Common myeloid progenitor, CD34-positive (primary cell): ENCODE measurements at regions not wholly inside any gene's neighbourhood (a gene's known extent, or its start where the extent isn't known, plus 50 kb on each side); places are given as distances from the start of the nearest gene placed in this dataset.

Source experiments
- CTCF ChIA-PET: fragments of 350-600 bp; sonication (Branson Sonifier 250); formaldehyde crosslinking; loops from one replicate; lab custom pipeline; 2021; ENCODE audit warnings: antibody characterized with exemption; lab: Charles Lee
- POLR2A ChIA-PET: fragments of 350-600 bp; sonication (Branson Sonifier 250); formaldehyde crosslinking; loops from one replicate; lab custom pipeline; 2021; ENCODE audit warnings: antibody characterized with exemption; lab: Charles Lee
- DNase-seq, 3 donors: peaks; one replicate each; pipeline versions ENCODE4 v3.0.0 to v3.0.0-alpha.2; 2013
- H3K27ac ChIP-seq, 2 experiments: 1 replicate in 1 of 2; 2 replicates in 1 of 2; pipeline ENCODE4 v1.7.0; 2013; ENCODE audit warnings: inconsistent platforms in 2 of 2, low read length in 2 of 2, mild to moderate bottlenecking in 2 of 2, low read depth in 1 of 2, moderate library complexity in 1 of 2; ENCODE audit not compliant: severe bottlenecking in 2 of 2, insufficient read depth in 1 of 2, poor library complexity in 1 of 2
- H3K27me3 ChIP-seq, 5 experiments: replicated peaks in 2 of 5; 1 replicate in 3 of 5; 2 replicates in 2 of 5; pipeline versions ENCODE4 v1.6.1 to v1.7.0; 2013; ENCODE audit warnings: low read length in 4 of 5, mild to moderate bottlenecking in 2 of 5, moderate library complexity in 2 of 5, inconsistent platforms in 1 of 5; ENCODE audit not compliant: insufficient read depth in 5 of 5, control insufficient read depth in 4 of 5
- H3K36me3 ChIP-seq, 4 experiments: 1 replicate in 2 of 4; 2 replicates in 2 of 4; pipeline versions ENCODE4 v1.6.1 to v1.7.0; 2013; ENCODE audit warnings: low read length in 3 of 4, control low read depth in 1 of 4, mild to moderate bottlenecking in 1 of 4; ENCODE audit not compliant: control insufficient read depth in 4 of 4, insufficient read depth in 4 of 4
- H3K4me1 ChIP-seq, 4 experiments: 1 replicate in 3 of 4; 2 replicates in 1 of 4; pipeline versions ENCODE4 v1.6.1 to v1.7.1; 2013; ENCODE audit warnings: low read length in 3 of 4, mild to moderate bottlenecking in 3 of 4, control low read depth in 1 of 4, inconsistent platforms in 1 of 4, moderate library complexity in 1 of 4; ENCODE audit not compliant: control insufficient read depth in 4 of 4, insufficient read depth in 4 of 4; ENCODE audit errors: control extremely low read depth in 1 of 4
- H3K4me3 ChIP-seq, 7 experiments: 1 replicate in 4 of 7; 2 replicates in 3 of 7; pipeline versions ENCODE4 v1.5.1 to v1.7.0; 2013; ENCODE audit warnings: mild to moderate bottlenecking in 7 of 7, low read length in 6 of 7, moderate library complexity in 6 of 7, inconsistent platforms in 2 of 7, low read depth in 2 of 7, control low read depth in 1 of 7; ENCODE audit not compliant: insufficient read depth in 4 of 7, control insufficient read depth in 1 of 7; ENCODE audit errors: extremely low read depth in 1 of 7
- H3K9me3 ChIP-seq, 5 experiments: 1 replicate in 4 of 5; 2 replicates in 1 of 5; pipeline versions ENCODE4 v1.6.1 to v1.7.1; 2013; ENCODE audit warnings: low read length in 4 of 5, mild to moderate bottlenecking in 2 of 5, inconsistent platforms in 1 of 5, low read depth in 1 of 5, moderate library complexity in 1 of 5; ENCODE audit not compliant: control insufficient read depth in 4 of 5, insufficient read depth in 2 of 5; ENCODE audit errors: control extremely low read depth in 1 of 5
- WGBS: methylation state at CpG from one replicate; pipeline ENCODE4 v1.1.5; 2013; ENCODE audit not compliant: insufficient coverage; 5-methylcytosine and 5-hydroxymethylcytosine counted together

DNA sequence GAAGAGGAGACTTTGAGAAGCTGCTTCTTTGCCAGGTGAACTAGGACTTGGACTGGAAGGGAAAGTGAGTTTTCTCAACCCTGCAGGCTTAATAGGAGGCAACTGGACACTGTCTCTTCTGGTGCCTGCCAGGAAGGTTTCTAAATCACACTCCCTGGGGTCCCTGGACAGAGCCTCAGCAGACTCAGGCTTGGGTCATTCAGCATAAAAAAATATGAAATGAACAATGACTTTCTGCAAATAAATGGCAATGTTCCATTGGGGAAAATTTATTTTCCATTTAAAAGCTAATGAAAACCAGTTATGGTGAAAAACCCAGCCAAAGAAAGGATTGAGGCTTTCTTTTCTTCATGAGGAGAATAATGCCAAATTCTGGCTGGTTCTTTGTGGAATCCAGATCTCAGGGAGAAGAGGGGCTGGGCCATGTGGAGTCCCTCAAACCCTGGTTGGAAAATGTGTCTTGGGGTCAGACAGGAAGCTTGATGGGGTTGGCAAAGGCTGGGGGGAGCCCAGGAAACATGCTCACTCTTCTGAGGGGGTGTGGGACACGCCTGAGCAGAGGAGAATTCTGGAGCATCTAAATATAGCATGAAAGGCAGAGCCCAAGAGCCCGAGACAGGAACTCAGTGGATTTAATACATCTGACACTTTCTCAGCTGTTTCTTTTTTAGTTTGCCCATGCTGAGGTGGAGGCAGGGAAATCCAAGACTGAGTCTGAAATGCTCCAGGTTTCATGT is 65.2 kb upstream of the EMX2 start:
- Histone ChIP-seq H3K4me3 (no peak overlapping the region), H3K4me1 (no peaks in the 10 kb centered on the region), H3K27ac (no peak overlapping the region), H3K36me3 (no peaks in the 10 kb centered on the region), H3K27me3 (peaks cover 0 to 2% (median 0%) of the 10 kb centered on the region in 5 experiments), H3K9me3 (peaks cover 0 to 2% (median 0%) of the 10 kb centered on the region in 5 experiments)
- 54% methylated on average over 2 of the region's 2 CpGs for WGBS
- no peak for DNase-seq
- CTCF ChIA-PET, result interaction anchor here (0.7 to 1.9 kb wide), 11 partner anchors 10 to 763 kb away, joined by 3 to 8 read pairs (median 3); no protein-coding TSS in a partner anchor
- POLR2A ChIA-PET, result no interaction called here

DNA sequence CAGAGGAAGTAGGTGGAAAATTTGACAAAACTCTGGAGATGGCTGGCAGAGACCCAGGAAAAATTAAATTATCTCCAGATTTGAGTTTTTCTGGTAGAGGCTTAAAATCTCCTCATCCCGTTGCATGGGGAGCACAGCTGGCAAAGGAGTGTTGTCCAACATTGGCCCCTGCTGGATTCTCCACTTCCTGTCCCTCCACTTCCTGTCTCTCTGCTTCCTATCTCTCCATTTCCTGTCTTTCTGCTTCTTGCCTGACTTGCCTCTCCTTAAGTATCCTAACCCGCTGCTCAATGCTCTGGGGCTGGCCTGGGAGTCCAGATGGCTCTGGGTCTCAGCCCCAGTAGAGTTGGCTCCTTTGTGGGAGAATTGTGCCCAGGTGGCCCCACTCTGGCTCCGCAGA is 65.8 kb upstream of the EMX2 start:
- ChIA-PET CTCF (interaction anchor here (0.7 to 1.9 kb wide), 5 partner anchors 10 to 148 kb away, joined by 3 to 5 read pairs (median 3); no protein-coding TSS in a partner anchor), POLR2A (no interaction called here)
- DNase-seq, result no peak
- H3K27ac ChIP-seq, result no peak overlapping the region
- 90% methylated on average over 2 of the region's 3 CpGs for WGBS
- peaks cover 0 to 5% (median 0%) of the 10 kb centered on the region in 5 experiments for H3K27me3 ChIP-seq
- H3K4me3 ChIP-seq, result no peak overlapping the region
- H3K36me3 ChIP-seq, result no peaks in the 10 kb centered on the region
- peaks cover 0 to 2% (median 0%) of the 10 kb centered on the region in 5 experiments for H3K9me3 ChIP-seq
- H3K4me1 ChIP-seq, result no peaks in the 10 kb centered on the region

DNA sequence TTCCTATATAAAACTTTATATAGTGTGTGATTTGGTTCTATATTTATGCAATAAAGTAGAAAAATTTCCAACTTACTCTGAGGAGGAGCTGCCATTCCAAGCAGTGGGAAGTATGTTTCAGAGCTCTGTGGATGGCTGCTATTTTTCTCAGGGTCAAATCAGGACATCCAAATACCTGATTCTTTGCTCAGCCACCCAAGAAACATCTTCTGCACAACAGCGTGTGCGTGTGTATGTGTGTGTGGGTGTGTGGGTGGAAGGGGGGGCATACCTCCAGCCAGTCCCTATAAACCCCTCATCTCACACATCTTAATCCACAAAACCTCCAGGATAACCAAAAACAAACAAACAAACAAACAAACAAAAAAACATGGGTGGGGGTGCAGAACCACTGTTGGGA is 66.3 kb upstream of the EMX2 start:
- no CpG with 5 or more reads among the region's 2 CpGs for WGBS
- no peak for DNase-seq
- Histone ChIP-seq H3K27me3 (peaks cover 0 to 6% (median 0%) of the 10 kb centered on the region in 5 experiments), H3K4me1 (no peaks in the 10 kb centered on the region), H3K36me3 (no peaks in the 10 kb centered on the region), H3K9me3 (peaks cover 0 to 2% (median 0%) of the 10 kb centered on the region in 5 experiments), H3K27ac (no peak overlapping the region), H3K4me3 (no peak overlapping the region)
- ChIA-PET CTCF (interaction anchor here (0.9 to 1.5 kb wide), 3 partner anchors 15 to 249 kb away, joined by 3 read pairs; no protein-coding TSS in a partner anchor), POLR2A (no interaction called here)

DNA sequence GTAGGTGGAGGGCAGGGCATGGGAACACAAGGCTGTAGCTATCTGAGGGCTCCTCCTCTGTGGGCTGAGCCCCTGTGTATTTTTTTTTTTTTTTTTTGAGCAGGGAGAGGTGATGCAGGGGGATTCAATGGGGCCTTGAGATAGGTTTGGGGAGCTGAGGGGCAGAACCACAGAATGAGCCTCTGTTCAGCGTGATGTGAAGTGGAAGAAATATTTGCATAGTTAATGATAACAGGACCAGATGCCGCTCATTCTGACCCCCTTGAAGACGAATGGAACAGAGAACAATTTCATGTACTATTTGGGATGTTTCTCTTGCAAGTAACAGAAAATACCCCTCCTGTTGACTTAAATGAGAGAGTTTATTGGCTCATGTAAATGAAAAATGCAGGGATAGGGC is 69.7 kb upstream of the EMX2 start:
- POLR2A ChIA-PET, result no interaction called here
- WGBS, result 100% methylated on average over 2 of the region's 3 CpGs
- no peak overlapping the region for H3K4me3 ChIP-seq
- CTCF ChIA-PET, result no interaction called here
- no peak overlapping the region for H3K27ac ChIP-seq
- H3K9me3 ChIP-seq, result peaks cover 0 to 2% (median 0%) of the 10 kb centered on the region in 5 experiments
- H3K27me3 ChIP-seq, result peaks cover 0 to 9% (median 0%) of the 10 kb centered on the region in 5 experiments
- DNase-seq, result no peak
- no peaks in the 10 kb centered on the region for H3K4me1 ChIP-seq
- no peaks in the 10 kb centered on the region for H3K36me3 ChIP-seq

DNA sequence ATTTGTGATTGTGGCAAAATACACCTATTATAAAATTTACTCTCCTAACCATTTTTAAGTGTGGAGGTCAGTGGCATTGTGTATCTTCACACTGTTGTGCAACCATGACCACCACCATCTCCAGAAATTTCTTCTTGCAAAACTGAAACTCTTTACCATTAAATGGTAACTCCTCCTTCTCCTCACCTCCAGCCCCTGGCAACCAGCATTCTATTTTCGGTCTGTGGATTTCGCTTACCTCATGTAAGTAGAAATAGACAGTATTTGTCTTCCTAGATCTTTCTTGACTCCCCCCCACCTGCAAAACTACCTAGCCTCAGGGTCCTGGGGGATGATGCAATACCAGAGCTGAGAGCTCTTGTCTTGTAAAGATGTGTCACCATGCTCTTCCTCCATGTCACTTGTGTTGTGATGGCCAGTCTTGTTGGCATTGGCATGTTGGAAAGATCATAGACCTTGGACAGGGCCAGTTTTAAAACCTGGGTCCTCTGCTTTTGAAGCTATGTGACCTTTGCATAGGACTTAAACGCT is 71.1 kb upstream of the EMX2 start:
- Histone ChIP-seq H3K27me3 (peaks cover 0 to 9% (median 0%) of the 10 kb centered on the region in 5 experiments), H3K36me3 (no peaks in the 10 kb centered on the region), H3K4me1 (no peaks in the 10 kb centered on the region), H3K9me3 (peaks cover 0 to 2% (median 0%) of the 10 kb centered on the region in 5 experiments), H3K4me3 (no peak overlapping the region), H3K27ac (no peak overlapping the region)
- CTCF ChIA-PET, result interaction anchor here (1.6 kb wide), 1 partner anchor 10 kb away, joined by 4 read pairs; no protein-coding TSS in a partner anchor
- DNase-seq, result no peak
- no CpG with 5 or more reads among the region's 3 CpGs for WGBS
- POLR2A ChIA-PET, result no interaction called here

DNA sequence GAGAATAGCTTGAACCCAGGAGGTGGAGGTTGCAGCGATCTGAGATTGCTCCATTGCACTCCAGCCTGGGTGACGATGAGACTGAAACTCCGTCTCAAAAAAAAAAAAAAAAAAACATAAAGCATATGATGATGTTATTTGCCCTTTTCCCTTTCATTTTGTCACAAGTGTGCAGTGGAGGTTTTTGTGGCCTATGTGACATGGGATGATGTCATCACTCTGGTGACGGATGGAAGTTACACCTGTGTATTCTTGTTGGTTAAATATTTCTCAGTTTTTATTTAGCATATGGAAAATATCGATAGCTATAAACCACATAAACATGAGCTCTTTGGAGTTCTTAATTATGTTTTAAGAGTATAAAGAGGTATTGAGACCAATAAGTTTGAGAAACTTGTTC is 71.8 kb upstream of the EMX2 start:
- no peak overlapping the region for H3K4me3 ChIP-seq
- no peaks in the 10 kb centered on the region for H3K4me1 ChIP-seq
- peaks cover 0 to 2% (median 0%) of the 10 kb centered on the region in 5 experiments for H3K9me3 ChIP-seq
- peaks cover 0 to 9% (median 0%) of the 10 kb centered on the region in 5 experiments for H3K27me3 ChIP-seq
- no CpG with 5 or more reads among the region's 5 CpGs for WGBS
- no peaks in the 10 kb centered on the region for H3K36me3 ChIP-seq
- H3K27ac ChIP-seq, result no peak overlapping the region
- CTCF ChIA-PET, result interaction anchor here (1.6 kb wide), 1 partner anchor 9 kb away, joined by 4 read pairs; no protein-coding TSS in a partner anchor
- POLR2A ChIA-PET, result no interaction called here
- DNase-seq, result no peak

DNA sequence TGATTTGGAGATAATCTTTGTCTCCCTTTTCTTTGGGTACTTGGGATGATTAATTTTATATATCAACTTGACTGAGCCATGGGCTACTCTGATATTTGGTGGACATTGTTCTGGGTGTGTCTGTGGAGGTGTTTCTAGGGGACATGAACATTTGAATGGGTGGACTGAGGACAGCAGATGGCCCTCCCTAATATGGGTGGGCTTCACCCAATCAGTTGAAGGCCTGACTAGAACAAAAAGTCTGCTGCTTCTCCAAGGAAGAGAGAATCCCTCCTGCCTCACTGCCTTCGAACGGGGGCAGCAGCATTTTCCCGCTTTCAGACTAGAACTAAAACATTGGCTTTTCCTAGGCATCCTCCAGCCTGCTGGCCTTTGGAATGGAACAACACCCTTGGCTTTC is 73.9 kb upstream of the EMX2 start:
- Histone ChIP-seq H3K27ac (no peak overlapping the region), H3K4me3 (no peak overlapping the region), H3K4me1 (no peaks in the 10 kb centered on the region), H3K9me3 (no peaks in the 10 kb centered on the region), H3K27me3 (peaks cover 0 to 7% (median 0%) of the 10 kb centered on the region in 5 experiments), H3K36me3 (no peaks in the 10 kb centered on the region)
- 100% methylated on average over 3 of the region's 3 CpGs for WGBS
- ChIA-PET CTCF (no interaction called here), POLR2A (no interaction called here)
- no peak for DNase-seq
